Gastroesophageal sphincter (tissue), 3 donors: ENCODE measurements at regions not wholly inside any gene's neighbourhood (a gene's known extent, or its start where the extent isn't known, plus 50 kb on each side); places are given as distances from the start of the nearest gene placed in this dataset.

Experiments
- POLR2A ChIP-seq, 2 donors: fragments of 450-650 bp; IDR thresholded peaks; one replicate each; pipeline ENCODE4 v1.6.1; 2017; ENCODE audit warnings: antibody characterized with exemption in 2 of 2, mild to moderate bottlenecking in 2 of 2, moderate library complexity in 1 of 2
- TF ChIP-seq, protein P1 (sequence below), 4 experiments: fragments of 200-600 bp in 2 of 4; fragments of 450-650 bp in 2 of 4; sonication (generic) in 1 of 4; IDR thresholded peaks; one replicate each; pipeline ENCODE4 v1.5.1; 2017 to 2019; ENCODE audit warnings: antibody characterized with exemption in 4 of 4, mild to moderate bottlenecking in 2 of 4, moderate library complexity in 2 of 4

DNA sequence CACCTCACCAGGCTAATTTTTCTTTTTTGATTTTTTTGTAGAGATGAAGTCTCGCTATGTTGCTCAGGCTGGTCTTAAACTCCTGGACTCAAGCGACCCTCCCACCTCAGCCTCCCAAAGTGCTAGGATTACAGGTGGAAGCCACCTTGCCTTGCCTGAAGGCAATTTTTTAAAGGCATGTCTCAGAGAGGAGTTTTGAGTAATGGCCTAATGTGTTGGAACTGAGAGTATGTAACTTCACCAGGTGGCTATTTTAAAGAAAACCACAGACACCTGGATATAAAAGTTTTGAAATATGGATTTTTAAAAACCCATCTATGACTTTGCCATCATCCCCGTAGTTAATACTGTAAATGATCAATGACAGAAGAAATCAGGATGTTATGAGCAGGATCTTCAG, 119.8 kb upstream of the ATP8B1 start:
- TF ChIP-seq, protein P1, sequence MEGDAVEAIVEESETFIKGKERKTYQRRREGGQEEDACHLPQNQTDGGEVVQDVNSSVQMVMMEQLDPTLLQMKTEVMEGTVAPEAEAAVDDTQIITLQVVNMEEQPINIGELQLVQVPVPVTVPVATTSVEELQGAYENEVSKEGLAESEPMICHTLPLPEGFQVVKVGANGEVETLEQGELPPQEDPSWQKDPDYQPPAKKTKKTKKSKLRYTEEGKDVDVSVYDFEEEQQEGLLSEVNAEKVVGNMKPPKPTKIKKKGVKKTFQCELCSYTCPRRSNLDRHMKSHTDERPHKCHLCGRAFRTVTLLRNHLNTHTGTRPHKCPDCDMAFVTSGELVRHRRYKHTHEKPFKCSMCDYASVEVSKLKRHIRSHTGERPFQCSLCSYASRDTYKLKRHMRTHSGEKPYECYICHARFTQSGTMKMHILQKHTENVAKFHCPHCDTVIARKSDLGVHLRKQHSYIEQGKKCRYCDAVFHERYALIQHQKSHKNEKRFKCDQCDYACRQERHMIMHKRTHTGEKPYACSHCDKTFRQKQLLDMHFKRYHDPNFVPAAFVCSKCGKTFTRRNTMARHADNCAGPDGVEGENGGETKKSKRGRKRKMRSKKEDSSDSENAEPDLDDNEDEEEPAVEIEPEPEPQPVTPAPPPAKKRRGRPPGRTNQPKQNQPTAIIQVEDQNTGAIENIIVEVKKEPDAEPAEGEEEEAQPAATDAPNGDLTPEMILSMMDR (IDR thresholded peaks at IDR 0.05): no peak
- TF ChIP-seq POLR2A (IDR thresholded peaks at IDR 0.05): no peak
